ENCODE measurements at regions not wholly inside any gene's neighbourhood (a gene's known extent, or its start where the extent isn't known, plus 50 kb on each side); places are given as distances from the start of the nearest gene placed in this dataset.

- no peak for TF ChIP-seq EZH2phosphoT487 (IDR thresholded peaks at IDR 0.05; ENCODE audit: low read depth)
- TF ChIP-seq, protein P1, sequence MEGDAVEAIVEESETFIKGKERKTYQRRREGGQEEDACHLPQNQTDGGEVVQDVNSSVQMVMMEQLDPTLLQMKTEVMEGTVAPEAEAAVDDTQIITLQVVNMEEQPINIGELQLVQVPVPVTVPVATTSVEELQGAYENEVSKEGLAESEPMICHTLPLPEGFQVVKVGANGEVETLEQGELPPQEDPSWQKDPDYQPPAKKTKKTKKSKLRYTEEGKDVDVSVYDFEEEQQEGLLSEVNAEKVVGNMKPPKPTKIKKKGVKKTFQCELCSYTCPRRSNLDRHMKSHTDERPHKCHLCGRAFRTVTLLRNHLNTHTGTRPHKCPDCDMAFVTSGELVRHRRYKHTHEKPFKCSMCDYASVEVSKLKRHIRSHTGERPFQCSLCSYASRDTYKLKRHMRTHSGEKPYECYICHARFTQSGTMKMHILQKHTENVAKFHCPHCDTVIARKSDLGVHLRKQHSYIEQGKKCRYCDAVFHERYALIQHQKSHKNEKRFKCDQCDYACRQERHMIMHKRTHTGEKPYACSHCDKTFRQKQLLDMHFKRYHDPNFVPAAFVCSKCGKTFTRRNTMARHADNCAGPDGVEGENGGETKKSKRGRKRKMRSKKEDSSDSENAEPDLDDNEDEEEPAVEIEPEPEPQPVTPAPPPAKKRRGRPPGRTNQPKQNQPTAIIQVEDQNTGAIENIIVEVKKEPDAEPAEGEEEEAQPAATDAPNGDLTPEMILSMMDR (IDR thresholded peaks at IDR 0.05; ENCODE audit: low read depth, low read length) = no peak
These were observed 1079.3 kb upstream of the LRRTM3 start for GRCh38 chr10:65846541-65846940.
